Coronary artery (tissue), 2 donors: ENCODE measurements at regions not wholly inside any gene's neighbourhood (a gene's known extent, or its start where the extent isn't known, plus 50 kb on each side); places are given as distances from the start of the nearest gene placed in this dataset.

Experiments used
- DNase-seq: peaks from one replicate; pipeline ENCODE4 v3.0.0-alpha.2; 2017; ENCODE audit warnings: low spot score
- H3K27ac ChIP-seq, 2 donors: fragments of 200-600 bp; sonication (generic); one replicate each; pipeline ENCODE4 v1.5.1; 2016 to 2019
- H3K4me3 ChIP-seq: fragments of 200-600 bp; sonication (generic); 2 replicates; pipeline ENCODE4 v1.5.1; 2016; ENCODE audit warnings: mild to moderate bottlenecking, moderate library complexity
- TF ChIP-seq, protein P1 (sequence below): fragments of 200-600 bp; sonication (generic); IDR thresholded peaks from one replicate; pipeline ENCODE4 v1.5.1; 2019; ENCODE audit warnings: antibody characterized with exemption

- TF ChIP-seq, protein P1, sequence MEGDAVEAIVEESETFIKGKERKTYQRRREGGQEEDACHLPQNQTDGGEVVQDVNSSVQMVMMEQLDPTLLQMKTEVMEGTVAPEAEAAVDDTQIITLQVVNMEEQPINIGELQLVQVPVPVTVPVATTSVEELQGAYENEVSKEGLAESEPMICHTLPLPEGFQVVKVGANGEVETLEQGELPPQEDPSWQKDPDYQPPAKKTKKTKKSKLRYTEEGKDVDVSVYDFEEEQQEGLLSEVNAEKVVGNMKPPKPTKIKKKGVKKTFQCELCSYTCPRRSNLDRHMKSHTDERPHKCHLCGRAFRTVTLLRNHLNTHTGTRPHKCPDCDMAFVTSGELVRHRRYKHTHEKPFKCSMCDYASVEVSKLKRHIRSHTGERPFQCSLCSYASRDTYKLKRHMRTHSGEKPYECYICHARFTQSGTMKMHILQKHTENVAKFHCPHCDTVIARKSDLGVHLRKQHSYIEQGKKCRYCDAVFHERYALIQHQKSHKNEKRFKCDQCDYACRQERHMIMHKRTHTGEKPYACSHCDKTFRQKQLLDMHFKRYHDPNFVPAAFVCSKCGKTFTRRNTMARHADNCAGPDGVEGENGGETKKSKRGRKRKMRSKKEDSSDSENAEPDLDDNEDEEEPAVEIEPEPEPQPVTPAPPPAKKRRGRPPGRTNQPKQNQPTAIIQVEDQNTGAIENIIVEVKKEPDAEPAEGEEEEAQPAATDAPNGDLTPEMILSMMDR: no peak
- no peak for DNase-seq
- Histone ChIP-seq H3K27ac (no peak overlapping the region), H3K4me3 (no peak overlapping the region)
Observed at GRCh38 chr15:47924381-47924780, 196.4 kb upstream of the SLC24A5 start.

- TF ChIP-seq, protein P1: no peak
- Histone ChIP-seq H3K4me3 (no peak overlapping the region), H3K27ac (no peak overlapping the region)
- DNase-seq: no peak
Observed at GRCh38 chr15:47929138-47929803, 191.5 kb upstream of the SLC24A5 start.

- DNase-seq: no peak
- no peak overlapping the region for H3K27ac ChIP-seq
- H3K4me3 ChIP-seq: no peak overlapping the region
- TF ChIP-seq, protein P1: no peak
Observed at GRCh38 chr15:47932261-47932660, 188.5 kb upstream of the SLC24A5 start.

- DNase-seq: no peak
- Histone ChIP-seq H3K27ac (no peak overlapping the region), H3K4me3 (no peak overlapping the region)
- TF ChIP-seq, protein P1: no peak
Observed at GRCh38 chr15:47932951-47933641, 187.7 kb upstream of the SLC24A5 start.

GRCh38 chr15:47933865-47934264 lies 186.9 kb upstream of the SLC24A5 start:
- H3K27ac ChIP-seq: no peak overlapping the region
- H3K4me3 ChIP-seq: no peak overlapping the region
- TF ChIP-seq, protein P1: no peak
- DNase-seq: no peak

DNA sequence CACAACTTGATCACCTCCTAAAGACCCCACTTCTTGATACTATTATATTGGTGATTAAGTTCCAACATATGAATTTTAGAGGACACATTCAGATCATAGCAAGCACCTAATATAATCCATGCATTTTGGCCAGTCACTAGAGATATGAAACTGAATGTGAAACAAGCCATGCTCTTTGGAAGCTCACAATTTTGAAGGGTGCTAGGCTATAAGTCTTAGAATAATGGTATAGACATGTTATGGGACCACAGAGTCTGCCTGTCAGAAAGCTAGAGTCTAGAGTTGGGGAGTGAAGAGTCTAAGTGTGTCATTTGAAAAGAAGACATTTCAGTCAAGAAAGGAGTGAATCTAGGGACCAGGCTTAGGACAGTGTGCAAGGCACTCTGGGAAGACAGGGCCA lies 186.4 kb upstream of the SLC24A5 start:
- no peak for DNase-seq
- Histone ChIP-seq H3K4me3 (no peak overlapping the region), H3K27ac (no peak overlapping the region)
- TF ChIP-seq, protein P1: no peak

GRCh38 chr15:47937834-47938233 lies 183.0 kb upstream of the SLC24A5 start:
- Histone ChIP-seq H3K4me3 (no peak overlapping the region), H3K27ac (no peak overlapping the region)
- TF ChIP-seq, protein P1: no peak

More at GRCh38 chr15:47937834-47938233, 183.0 kb upstream of the SLC24A5 start:
- DNase-seq: no peak
